Gastroesophageal sphincter (tissue), 4 donors: ENCODE measurements at regions not wholly inside any gene's neighbourhood (a gene's known extent, or its start where the extent isn't known, plus 50 kb on each side); places are given as distances from the start of the nearest gene placed in this dataset.
A peak's percentile ranks its signal among the peaks of the same experiment; 100 is the strongest.

ENCODE experiments used
- ATAC-seq: fragments of 150-250 bp; one replicate; pipeline ENCODE4 v1.9.1; 2016; ENCODE audit warnings: mild to moderate bottlenecking, moderate library complexity
- H3K27ac ChIP-seq, 4 donors: fragments of 200-600 bp; sonication (generic) in 3 of 4; 1 replicate in 3 of 4; 2 replicates in 1 of 4; pipeline ENCODE4 v1.5.1; 2016 to 2019
- H3K27me3 ChIP-seq: fragments of 200-600 bp; sonication (generic); one replicate; pipeline ENCODE4 v1.5.1; 2019
- H3K36me3 ChIP-seq, 2 donors: fragments of 200-600 bp; sonication (generic); one replicate each; pipeline ENCODE4 v1.5.1; 2019; ENCODE audit warnings: control low read depth in 1 of 2
- H3K4me1 ChIP-seq, 3 donors: fragments of 200-600 bp; sonication (generic); 1 replicate in 2 of 3; 2 replicates in 1 of 3; pipeline ENCODE4 v1.5.1; 2016 to 2019; ENCODE audit warnings: control low read depth in 2 of 3
- H3K4me3 ChIP-seq, 2 donors: fragments of 200-600 bp; sonication (generic); one replicate each; pipeline ENCODE4 v1.5.1; 2019; ENCODE audit warnings: mild to moderate bottlenecking in 1 of 2, moderate library complexity in 1 of 2
- H3K9me3 ChIP-seq, 3 donors: fragments of 200-600 bp; sonication (generic); one replicate each; pipeline ENCODE4 v1.5.1; 2017 to 2019; ENCODE audit warnings: control low read depth in 2 of 3
- CTCF ChIP-seq, 4 experiments: fragments of 200-600 bp in 2 of 4; fragments of 450-650 bp in 2 of 4; sonication (generic) in 1 of 4; IDR thresholded peaks; one replicate each; pipeline ENCODE4 v1.5.1; 2017 to 2019; ENCODE audit warnings: antibody characterized with exemption in 4 of 4, mild to moderate bottlenecking in 2 of 4, moderate library complexity in 2 of 4
- EP300 ChIP-seq: sonication (generic); formaldehyde crosslinking; IDR thresholded peaks from one replicate; pipeline ENCODE4 v1.6.1; 2017; ENCODE audit warnings: antibody characterized with exemption, mild to moderate bottlenecking
- POLR2A ChIP-seq, 2 donors: fragments of 450-650 bp; IDR thresholded peaks; one replicate each; pipeline ENCODE4 v1.6.1; 2017; ENCODE audit warnings: antibody characterized with exemption in 2 of 2, mild to moderate bottlenecking in 2 of 2, moderate library complexity in 1 of 2
- POLR2AphosphoS5 ChIP-seq: sonication (generic); formaldehyde crosslinking; IDR thresholded peaks from one replicate; pipeline ENCODE4 v1.6.1; 2017; ENCODE audit warnings: antibody characterized with exemption
- WGBS, 2 donors: methylation state at CpG; one replicate each; pipeline ENCODE4 v1.1.5; 2018; ENCODE audit warnings: low coverage in 1 of 2; 5-methylcytosine and 5-hydroxymethylcytosine counted together

- Histone ChIP-seq H3K4me1 (peaks cover 0 to 13% (median 4%) of the 10 kb centered on the region in 3 donors), H3K27ac (no peak overlapping the region), H3K4me3 (no peak overlapping the region), H3K36me3 (no peaks in the 10 kb centered on the region), H3K27me3 (no peaks in the 10 kb centered on the region), H3K9me3 (no peaks in the 10 kb centered on the region)
- WGBS, 2 donors: 86 to 89% methylated on average over 1 of the region's 1 CpG
- TF ChIP-seq POLR2AphosphoS5 (no peak), POLR2A (IDR thresholded peaks at IDR 0.05) (no peak), EP300 (no peak), CTCF (IDR thresholded peaks at IDR 0.05) (no peak)
- ATAC-seq: no peak
Measured at GRCh38 chr5:67363963-67364362, 167.4 kb upstream of the CD180 start.

DNA sequence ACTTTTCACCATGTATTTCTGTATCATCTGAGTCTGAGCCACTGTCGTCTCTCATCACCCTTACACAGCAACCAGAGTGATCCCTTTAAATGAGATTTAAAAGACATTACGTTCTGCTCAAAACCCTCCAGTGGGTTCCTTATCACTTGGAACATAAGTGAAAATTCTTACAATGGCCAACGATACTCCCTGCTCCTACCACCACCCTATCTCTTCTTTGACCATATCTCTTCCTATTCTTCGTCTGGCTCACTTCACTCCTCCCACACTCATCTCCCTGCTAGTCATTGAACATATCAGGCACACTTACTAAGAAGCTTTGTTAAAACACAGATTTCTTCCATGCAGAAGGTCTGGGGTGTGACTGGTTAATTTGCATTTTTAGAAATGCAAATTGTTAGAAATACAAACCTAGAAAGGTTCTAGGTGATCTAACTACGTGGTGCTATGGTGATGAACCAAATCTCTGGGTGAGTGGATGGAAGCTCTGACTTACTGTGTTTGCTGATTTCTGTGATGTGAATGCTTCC, 166.6 kb upstream of the CD180 start:
- no peak for TF ChIP-seq POLR2A (IDR thresholded peaks at IDR 0.05)
- TF ChIP-seq POLR2AphosphoS5: no peak
- no peak for TF ChIP-seq EP300
- Histone ChIP-seq H3K9me3 (no peaks in the 10 kb centered on the region), H3K4me1 (peaks cover 0 to 13% (median 4%) of the 10 kb centered on the region in 3 donors), H3K27ac (no peak overlapping the region), H3K27me3 (no peaks in the 10 kb centered on the region), H3K4me3 (no peak overlapping the region), H3K36me3 (no peaks in the 10 kb centered on the region)
- WGBS, 2 donors: 96 to 99% methylated on average over 4 to 5 of the region's 5 CpGs
- no peak for ATAC-seq

GRCh38 chr5:67361932-67362729, 165.5 kb upstream of the CD180 start:
- TF ChIP-seq POLR2A (IDR thresholded peaks at IDR 0.05): no peak
- TF ChIP-seq POLR2AphosphoS5: no peak
- TF ChIP-seq CTCF (IDR thresholded peaks at IDR 0.05): no peak
- TF ChIP-seq EP300: no peak
- Histone ChIP-seq H3K27ac (peak overlapping the region; percentile 28 to 59 (median 49)), H3K4me3 (no peak overlapping the region), H3K9me3 (no peaks in the 10 kb centered on the region), H3K27me3 (no peaks in the 10 kb centered on the region), H3K4me1 (peaks cover 0 to 13% (median 2%) of the 10 kb centered on the region in 3 donors), H3K36me3 (no peaks in the 10 kb centered on the region)
- ATAC-seq: no peak
- WGBS, 2 donors: 48 to 49% methylated on average over 6 of the region's 6 CpGs

GRCh38 chr5:67360047-67360446, 163.4 kb upstream of the CD180 start:
- ATAC-seq: no peak

GRCh38 chr5:67358186-67358585, 161.6 kb upstream of the CD180 start:
- no peaks in the 10 kb centered on the region for H3K27me3 ChIP-seq
- H3K36me3 ChIP-seq: no peaks in the 10 kb centered on the region
- H3K4me1 ChIP-seq: peaks cover 0 to 21% (median 2%) of the 10 kb centered on the region in 3 donors
- H3K27ac ChIP-seq: no peak overlapping the region
- no peak for ATAC-seq
- no peak overlapping the region for H3K4me3 ChIP-seq
- TF ChIP-seq EP300: no peak
- TF ChIP-seq POLR2AphosphoS5: no peak
- TF ChIP-seq CTCF (IDR thresholded peaks at IDR 0.05): no peak
- TF ChIP-seq POLR2A (IDR thresholded peaks at IDR 0.05): no peak
- no peaks in the 10 kb centered on the region for H3K9me3 ChIP-seq

More at GRCh38 chr5:67360047-67360446, 163.4 kb upstream of the CD180 start:
- Histone ChIP-seq H3K27me3 (no peaks in the 10 kb centered on the region), H3K36me3 (no peaks in the 10 kb centered on the region), H3K4me3 (no peak overlapping the region), H3K4me1 (peaks cover 0 to 13% (median 2%) of the 10 kb centered on the region in 3 donors), H3K27ac (no peak overlapping the region), H3K9me3 (no peaks in the 10 kb centered on the region)
- 71 to 91% methylated on average over 3 of the region's 3 CpGs for whole genome bisulfite sequencing, 2 donors
- no peak for TF ChIP-seq EP300
- TF ChIP-seq POLR2AphosphoS5: no peak
- no peak for TF ChIP-seq POLR2A (IDR thresholded peaks at IDR 0.05)
- no peak for TF ChIP-seq CTCF (IDR thresholded peaks at IDR 0.05)
